NCI-H446 (cell line): ENCODE measurements at regions not wholly inside any gene's neighbourhood (a gene's known extent, or its start where the extent isn't known, plus 50 kb on each side); places are given as distances from the start of the nearest gene placed in this dataset.
A peak's percentile ranks its signal among the peaks of the same experiment; 100 is the strongest.
"Not testable (repeated sequence)": the region's sequence is repeated elsewhere in the genome, so short reads cannot be mapped to it uniquely, and the experiment has no call there.

Experiments used
- DNase-seq, 2 experiments: peaks; one replicate each; lab custom pipeline; 2025; lab: John Stamatoyannopoulos, UW

DNA sequence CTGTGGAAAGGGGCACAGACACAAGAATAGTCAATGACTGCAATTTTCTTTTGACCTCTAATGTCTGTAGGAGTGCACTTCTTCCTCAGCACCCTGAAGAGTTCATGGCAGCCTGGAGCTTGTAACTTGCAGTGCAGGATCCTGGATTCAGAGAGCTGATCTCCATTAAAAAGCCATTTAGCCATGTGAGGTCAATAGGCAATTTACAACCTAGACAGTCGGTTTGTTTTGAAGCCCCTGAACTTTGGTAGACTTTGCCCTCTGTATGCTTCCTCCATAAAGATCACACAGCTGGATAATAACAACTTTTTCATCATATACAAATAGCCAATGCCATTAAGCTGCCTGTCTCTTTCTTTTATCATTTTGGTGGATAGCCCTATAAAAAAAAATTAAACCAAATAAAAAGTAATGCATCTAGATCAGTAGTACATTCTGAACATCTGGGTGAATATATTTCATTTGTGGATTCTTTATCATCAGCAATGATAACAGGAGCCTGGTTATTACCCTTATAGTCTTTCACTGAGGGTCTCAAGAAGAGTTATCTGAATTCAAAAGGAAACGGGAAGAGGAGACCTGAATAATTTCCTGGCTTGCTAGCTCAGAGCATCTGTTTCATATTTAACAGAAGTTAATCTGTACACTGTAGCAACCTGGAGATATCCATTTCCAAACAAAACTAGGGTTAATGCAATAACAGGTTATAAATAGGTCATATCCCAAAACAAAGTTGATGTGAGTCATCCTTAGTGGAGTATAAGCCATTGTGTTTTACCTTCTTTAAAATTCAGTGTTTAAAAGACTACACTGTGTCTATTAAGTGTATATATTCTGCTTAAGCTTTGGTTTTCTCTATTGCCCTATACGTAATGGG is 193.8 kb upstream of the ACTBL2 start:
- no peak for DNase-seq

DNA sequence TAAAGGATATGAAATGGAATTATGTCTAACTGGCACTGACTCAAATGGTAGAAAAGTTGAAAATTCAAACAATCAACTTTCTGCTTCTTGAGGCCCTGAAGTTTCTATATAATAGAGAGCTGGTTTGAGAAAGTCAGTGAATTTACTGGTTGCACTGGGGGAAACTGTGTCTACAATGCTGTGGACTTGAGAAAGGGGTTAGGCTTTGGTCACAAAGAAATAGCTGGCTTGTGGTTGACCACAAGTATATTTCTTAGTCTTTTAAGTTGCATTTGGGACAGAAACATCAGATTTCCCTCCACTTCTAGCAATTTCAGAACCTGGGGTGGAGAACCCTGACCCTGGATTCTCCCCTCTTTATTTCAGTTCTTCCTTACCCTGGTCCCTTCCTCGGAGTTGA is 192.6 kb upstream of the ACTBL2 start:
- DNase-seq = no peak

DNA sequence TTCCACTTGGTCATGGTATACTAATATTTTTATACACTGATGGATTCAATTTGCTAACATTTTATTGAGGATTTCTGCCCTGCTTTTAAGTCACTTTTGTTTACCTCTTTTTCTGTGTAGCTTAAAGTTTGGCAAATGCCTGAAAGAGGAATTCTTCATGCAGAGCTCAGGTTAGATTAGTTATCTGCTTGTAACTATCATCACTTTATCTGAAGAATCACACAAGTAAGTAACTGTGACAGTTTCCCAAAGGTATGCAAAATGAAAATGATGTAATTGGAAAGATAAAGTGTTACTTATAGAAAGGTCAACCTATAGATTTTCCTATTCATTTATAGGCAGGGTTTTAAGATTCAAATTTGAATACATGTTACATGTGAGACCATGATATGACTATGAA is 188.8 kb upstream of the ACTBL2 start:
- DNase-seq = no peak

DNA sequence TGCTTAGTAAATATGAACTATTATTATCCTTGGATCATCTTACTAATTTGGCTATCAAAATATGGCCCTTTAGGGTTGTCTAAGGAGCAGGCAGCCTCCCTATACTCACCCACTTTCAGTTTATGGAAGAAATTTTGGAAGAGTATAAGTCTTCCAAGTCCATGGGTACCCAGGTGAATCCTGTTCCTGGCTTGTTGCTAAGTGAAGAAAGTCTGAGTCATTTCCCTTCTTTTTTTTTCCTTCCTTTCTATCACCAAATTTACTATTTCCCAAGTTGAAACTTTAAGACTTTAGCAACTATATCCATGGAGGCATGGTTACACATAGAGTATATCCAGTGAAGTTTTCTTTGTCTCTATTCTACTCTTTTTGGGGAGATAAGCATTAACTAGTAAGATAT is 184.0 kb upstream of the ACTBL2 start:
- DNase-seq = no peak

DNA sequence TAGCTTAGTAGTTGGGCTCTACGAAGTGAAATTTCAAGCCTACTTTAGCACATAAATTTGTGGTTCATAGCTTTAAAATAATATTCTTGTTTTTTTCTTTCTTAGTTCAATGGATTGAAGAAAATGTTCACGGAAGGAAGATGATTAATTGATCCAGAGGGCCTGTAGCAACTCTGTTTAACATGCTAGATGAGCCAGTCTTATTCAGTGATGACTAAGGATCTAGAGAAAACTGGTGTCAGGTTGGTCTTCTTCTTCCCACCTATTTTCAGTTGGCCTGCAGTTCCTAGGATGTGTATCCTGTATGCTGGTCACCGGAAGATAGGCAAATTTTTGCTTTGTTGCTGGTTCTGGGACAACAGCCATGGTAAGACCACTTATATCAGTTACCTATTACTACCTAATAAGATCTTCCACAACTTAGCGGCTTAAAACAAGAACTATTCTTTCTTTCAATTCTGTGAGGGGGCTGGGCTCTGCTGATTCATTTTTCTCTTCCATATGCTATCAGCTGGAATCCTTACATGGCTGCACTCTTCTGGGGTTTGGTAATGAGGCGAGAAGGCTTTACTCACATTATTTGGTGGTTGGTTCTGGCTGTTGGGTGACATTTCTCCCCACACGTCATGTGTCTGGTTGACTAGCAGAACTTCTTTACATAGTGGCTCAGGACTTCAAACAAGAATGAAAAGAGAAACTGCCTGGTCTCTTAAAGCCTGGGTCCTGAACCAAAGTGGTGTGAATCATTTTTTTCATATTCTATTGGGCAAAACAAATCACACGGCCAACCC is 182.7 kb upstream of the ACTBL2 start:
- no peak for DNase-seq

DNA sequence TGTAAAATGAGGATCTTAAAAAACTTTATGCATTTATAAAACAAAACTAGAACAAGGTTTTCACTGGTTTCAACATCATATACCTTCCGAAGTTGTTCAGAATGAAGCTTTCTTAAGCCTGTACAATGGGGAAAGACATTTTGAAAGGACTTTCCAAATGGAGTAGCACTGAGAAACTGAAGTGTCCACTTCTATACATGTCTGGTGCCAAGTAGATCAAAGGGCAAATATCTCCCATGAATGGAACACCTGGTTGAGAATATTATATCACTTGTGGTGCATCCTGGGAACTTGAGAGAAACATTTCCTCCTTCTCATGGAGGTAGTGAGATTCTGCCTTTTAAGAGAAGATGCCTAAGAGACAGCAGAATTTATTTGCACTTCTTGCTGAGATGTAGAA is 182.1 kb upstream of the ACTBL2 start:
- no peak for DNase-seq

DNA sequence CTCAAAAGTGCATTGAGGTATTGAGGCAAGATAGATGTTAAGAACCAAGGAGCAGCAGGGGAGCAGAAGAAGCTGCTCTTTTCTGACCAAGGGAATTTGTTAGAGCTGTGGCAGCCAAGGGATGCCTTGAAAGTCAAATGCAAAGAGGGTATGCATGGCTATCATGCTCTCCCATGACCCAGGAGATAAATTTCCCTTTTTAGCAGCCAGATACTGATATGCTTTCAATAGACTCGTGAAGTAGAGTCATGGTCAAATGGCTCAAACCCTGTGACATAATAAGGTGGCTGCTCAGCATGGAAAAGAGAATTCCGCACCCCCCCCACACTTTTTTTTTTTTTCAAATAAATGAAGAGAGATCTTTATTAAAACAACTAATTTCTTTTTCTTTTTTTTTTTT is 180.9 kb upstream of the ACTBL2 start:
- DNase-seq = no peak

DNA sequence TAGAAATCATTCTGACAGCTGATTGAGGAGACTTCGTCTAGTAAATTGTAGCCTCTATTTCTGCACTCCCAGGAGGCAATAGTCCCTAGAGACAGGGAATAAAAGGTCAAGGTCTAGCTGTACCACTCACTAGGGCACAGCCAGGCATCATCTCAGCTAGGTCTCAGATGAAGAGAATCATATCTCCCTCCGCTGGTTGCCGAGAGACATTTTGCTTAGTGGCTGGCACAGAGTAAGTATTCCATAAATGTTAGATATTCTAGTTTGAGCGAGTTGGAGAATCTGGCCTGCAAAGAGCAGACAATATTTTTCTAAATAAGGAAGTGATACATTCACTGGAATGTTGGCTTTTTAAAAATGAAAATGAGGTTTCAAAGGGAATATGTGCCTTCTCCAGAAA is 180.4 kb upstream of the ACTBL2 start:
- no peak for DNase-seq

DNA sequence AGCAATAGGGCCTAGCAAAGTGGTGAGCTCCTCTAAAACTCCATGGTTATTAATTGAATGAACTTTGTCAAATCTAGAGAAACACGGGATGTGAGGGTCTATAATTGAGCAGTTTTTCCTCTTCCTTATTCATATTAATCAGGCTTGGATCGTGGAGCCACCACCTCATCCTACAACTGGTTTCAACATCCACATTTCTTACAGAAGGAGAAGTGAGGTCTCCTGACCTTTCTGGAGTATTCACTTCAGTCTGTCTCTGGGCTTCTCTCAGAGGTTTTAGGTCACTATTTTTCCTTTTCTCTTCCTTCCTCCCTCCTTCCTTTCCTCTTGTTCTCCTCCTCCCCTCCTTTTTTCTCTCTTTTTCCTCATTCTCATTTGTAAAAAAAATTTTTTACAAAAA is 177.3 kb upstream of the ACTBL2 start:
- no peak for DNase-seq

DNA sequence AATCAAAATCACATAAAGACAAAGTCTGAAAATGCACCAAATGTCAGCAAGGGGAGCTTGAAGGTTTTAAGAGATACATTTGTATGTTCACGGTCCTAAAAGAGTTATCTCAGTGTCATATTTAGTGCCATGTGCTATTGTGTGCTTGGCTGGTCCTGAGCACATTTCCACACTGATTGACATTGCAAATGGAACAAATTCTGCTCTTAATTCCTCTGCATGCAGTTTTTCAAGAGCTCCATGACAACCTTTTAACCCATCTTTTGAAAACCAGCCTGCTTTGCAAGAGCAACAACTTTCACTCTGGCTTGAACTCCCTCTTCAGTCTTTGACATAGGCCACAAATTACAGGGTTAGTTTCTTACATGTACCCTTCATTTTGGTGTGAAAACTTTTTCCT is 175.4 kb upstream of the ACTBL2 start:
- no peak for DNase-seq

DNA sequence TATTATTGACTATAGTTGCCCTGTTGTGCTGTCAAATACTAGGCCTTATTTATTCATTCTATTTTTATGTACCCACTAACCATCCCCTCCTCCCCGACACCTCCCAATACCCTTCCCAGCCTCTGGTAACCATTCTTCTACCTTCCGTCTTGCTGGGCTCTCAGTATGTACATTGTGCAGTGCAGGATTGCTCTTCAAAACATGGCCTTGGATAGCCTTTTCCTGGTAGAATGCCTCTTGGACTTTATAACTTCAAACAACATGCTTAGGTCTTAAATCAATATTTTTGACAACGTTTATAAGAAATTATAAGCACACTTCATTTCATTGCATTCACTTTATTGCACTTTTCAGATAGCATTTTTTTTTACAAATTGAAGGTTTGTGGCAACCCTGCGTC is 172.6 kb upstream of the ACTBL2 start:
- DNase-seq = no peak

DNA sequence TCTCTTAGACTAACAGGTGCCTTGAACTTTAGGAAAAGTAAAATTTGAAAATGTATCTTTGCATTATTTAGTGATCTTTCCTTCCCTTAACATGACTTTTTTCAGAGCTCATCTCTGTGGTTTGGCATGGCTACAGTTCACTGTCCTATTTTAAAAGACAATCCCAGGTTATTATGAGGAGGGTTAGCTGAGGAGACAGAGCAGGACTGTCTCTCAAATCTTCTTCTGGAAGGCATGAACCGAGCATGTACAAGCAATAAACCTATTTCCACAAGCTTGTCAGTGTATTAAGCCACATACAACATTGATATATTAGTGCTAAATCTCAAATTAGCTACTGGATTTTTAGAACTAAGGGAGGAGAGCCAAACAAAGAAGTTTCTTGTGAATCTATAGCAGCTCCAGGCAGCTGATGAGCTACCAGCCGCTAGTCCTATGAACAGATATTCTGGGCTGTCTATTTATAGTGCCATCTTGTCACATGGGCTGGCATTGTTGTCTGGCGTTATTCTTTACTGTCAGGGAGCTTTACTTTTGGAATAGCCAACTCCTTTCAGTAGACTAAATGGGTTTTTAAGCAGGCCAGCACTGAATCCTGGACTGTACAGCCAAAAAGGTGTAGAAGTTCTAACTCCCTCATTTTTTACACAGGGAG is 171.2 kb upstream of the ACTBL2 start:
- no peak for DNase-seq

DNA sequence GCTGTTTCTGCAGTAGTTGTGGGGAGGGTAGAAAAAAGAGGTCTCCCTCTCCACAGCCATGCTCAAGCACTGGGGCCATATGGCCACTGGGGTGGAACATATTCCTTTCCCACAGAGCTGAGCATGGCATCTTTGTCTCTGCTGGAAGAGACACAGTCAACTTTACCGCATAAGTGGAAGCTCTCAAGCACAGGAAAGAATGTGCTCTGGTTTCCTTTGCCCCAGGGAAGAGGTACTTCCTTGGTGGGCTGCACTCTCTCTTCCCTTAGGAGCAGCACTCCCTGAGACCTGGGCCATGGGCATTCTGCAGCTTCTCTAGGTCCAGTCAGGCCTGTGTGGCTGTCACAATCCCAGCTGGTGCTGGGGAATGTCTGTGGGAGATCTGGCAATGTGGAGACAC is 168.5 kb upstream of the ACTBL2 start:
- no peak for DNase-seq

DNA sequence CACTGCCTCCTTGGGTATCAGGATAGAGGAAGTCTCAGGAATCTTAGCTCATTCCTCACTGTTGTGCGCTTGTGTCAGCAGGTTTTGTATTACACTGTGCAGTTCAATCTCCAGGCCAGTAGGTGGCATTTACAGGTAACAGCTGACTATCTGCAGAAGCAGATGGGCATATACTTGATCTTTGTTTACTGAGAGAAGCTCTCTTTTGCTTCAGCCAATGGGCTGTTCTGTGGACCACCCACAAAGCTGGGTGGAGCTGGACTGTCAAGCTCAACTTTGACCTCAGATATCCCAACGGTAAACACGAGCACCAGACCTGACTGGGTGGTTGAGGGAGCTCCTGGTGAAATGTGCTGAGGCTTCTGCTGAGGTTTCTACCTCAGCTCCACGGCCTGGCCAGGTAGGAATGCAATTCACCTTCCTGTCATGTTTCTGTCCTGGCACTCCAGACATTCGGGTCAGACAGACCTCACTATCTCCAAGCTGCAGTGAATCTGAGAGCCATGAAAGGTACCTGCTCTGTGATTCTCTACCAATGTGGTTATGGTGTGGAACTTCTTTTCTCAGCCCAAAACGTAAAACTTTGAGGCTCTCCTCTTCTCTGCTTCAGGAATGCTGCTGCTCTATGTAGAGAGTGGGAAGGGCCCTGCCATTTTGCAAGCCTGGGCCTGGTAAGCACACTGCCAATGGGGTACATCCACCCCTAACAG is 167.9 kb upstream of the ACTBL2 start:
- DNase-seq = peak in 1 of 2 experiments; percentile 37

DNA sequence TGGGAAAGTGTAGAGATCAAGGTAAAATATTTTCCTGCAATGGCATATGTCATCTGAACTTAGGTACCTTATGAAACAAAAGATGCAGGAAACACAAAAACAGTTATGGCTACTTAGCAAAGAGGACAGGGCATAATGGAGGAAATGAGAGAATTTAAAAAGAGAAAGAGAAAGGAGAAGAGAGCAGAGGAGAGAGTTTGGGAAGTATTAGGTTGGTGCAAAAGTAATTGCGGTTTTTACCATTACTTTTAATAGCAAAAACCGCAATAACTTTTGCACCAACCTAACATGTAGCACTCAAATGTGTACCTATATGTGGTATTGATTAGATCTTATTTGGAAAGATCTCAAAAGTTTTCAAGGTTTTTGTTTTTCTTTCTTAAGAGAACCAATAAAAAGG is 160.1 kb upstream of the ACTBL2 start:
- DNase-seq = no peak

DNA sequence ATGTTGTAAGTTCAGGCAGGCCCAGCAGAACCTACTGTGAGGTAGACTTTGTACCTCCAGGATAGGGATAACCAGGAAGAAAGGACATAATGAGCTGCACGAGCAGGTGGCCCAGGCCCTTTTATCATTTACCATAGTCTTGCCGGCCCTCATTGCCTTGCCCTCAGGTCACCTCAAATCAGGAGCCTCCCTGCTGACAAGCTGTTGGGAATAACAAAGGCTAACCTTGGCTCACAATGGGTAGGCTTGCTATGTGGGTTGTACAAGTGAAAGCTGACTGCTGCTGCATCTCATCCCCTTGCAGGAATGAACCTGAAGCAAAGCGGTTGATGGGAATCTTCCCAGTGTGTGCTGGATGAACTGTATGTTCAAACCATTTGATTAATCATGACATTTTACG is 159.5 kb upstream of the ACTBL2 start:
- no peak for DNase-seq

DNA sequence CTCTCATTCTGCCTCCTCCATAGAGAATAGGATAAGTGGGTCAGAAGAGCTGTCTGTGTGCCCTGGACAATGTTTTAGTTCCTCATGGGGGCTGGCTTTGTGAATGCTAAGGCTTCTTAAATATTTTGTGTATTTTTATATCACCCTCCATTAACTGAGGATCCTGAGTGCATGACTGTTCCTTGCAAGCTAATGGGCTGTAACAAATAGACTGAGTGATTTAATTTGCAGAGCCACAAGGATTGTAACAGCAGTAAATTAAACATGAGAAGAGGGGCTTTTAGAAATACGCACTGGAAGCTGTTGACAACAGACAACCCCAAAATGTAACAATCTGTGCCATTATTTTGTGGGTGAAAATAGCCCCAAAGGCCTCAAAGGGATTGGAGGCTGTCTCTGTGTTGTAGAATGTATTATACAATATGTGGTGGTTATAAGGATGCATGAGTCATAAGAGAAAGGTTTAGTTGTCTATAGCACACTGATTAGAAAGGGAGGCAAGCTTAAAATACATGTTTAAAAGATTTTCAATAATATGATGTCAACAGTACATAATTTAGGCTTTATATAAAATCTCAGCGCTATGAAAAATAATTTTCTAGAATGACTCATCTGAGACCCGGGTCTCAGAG is 152.7 kb upstream of the ACTBL2 start:
- DNase-seq = no peak

DNA sequence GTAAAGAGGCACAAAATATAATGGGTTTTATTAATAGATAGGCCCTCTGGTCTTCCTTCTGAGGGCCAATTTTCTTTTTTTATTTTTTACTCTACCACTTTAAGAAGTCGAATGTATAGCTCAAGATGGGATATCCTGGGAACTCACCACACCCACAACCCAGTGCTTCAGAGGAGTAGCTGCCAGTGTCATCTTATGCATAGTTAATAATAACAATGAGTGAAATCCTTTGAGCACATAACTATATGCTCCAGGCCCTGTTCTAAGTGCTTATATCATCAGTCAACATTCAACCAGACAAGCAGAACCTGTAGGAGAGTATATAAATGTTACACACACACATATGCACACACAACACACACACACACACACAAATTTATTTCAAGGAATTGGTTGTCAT is 150.3 kb upstream of the ACTBL2 start:
- DNase-seq = no peak

DNA sequence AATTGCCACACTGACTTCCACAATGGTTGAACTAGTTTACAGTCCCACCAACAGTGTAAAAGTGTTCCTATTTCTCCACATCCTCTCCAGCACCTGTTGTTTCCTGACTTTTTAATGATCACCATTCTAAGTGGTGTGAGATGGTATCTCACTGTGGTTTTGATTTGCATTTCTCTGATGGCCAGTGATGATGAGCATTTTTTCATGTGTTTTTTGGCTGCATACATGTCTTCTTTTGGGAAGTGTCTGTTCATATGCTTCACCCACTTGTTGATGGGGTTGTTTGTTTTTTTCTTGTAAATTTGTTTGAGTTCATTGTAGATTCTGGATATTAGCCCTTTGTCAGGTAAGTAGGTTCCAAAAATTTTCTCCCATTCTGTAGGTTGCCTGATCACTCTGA is 148.5 kb upstream of the ACTBL2 start:
- DNase-seq = not testable (repeated sequence)

DNA sequence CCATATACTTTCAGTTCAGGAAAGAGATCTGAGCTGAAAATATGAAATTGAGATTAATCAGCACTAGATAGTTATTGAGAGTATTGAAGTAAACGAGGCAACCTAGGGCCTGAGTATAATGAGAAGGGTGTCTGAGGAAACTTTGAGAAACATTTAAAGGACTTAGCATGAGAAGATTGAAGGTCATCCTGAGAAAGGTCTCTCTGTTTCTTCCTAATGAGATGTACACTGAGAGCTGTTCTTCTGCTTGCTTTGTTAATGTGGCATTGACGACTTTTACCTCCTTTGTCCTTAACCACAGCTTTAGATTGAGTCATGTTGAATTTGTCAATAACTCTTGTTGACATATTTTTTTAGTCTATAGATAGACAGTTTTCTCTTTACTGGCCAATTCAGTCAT is 145.1 kb upstream of the ACTBL2 start:
- DNase-seq = no peak

DNA sequence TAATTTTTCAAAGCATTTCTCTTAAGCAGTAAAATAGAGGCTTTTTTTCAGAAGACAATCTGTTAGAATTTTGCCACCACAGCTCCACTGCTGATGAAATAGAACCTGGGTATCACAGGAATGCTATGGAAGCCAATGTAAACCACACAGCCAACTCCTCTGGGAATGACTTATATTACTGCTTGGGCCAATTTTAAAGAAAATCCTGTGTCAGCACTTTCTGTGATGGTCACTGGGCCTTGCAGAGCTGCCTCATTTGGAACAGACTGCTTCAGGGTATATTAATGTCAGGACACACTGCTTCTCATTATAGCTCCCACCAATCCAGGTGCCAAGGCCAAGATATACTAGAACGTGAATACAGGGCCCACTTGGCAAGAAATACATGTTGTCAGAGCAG is 144.1 kb upstream of the ACTBL2 start:
- DNase-seq = no peak

DNA sequence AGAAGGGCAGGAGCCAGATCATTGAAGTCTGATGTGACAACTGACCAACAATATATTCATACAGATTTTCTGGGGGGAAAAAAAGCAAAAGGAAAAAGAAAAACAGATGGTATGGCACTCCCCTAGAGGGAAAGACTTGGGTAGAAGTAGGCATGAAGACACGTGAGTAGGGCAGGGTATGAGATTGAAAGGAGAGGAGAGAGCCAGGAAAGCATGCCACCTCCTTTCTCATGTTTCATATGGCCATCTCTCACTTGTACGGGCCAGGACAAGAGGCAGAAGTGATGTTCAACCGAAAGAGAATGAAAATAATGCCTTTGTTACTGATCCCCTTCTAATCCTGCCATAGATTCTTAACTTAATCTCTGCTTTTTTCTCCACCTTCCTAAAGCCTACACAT is 139.0 kb upstream of the ACTBL2 start:
- DNase-seq = no peak
